Neural crest cell (in vitro differentiated cells): ENCODE measurements at regions not wholly inside any gene's neighbourhood (a gene's known extent, or its start where the extent isn't known, plus 50 kb on each side); places are given as distances from the start of the nearest gene placed in this dataset.

Experiments used
- DNase-seq: peaks from one replicate; pipeline ENCODE4 v3.0.0; 2021; ENCODE audit warnings: low read depth, mixed read lengths, low spot score
- H3K27ac Mint-ChIP-seq: one replicate; pipeline ENCODE4 v1.8.0; 2021; ENCODE audit warnings: mild to moderate bottlenecking, mixed read lengths; ENCODE audit not compliant: unreplicated experiment
- H3K27me3 Mint-ChIP-seq: 2 replicates; pipeline ENCODE4 v1.8.0; 2021; ENCODE audit warnings: low read depth, mild to moderate bottlenecking, mixed read lengths
- H3K36me3 Mint-ChIP-seq: 2 replicates; pipeline ENCODE4 v1.8.0; 2021; ENCODE audit warnings: low read depth, mild to moderate bottlenecking, mixed read lengths
- H3K4me1 Mint-ChIP-seq: 2 replicates; pipeline ENCODE4 v1.8.0; 2021; ENCODE audit warnings: mixed read lengths
- H3K4me3 Mint-ChIP-seq: one replicate; pipeline ENCODE4 v1.8.0; 2021; ENCODE audit warnings: mild to moderate bottlenecking, mixed read lengths
- H3K9me3 Mint-ChIP-seq: 2 replicates; pipeline ENCODE4 v1.8.0; 2021; ENCODE audit warnings: mixed read lengths
- TF ChIP-seq, protein P1 (sequence below): fragments of 200-600 bp; sonication (generic); conservative IDR thresholded peaks from 2 replicates; pipeline ENCODE4 v1.5.0; 2021; ENCODE audit warnings: antibody characterized with exemption, mild to moderate bottlenecking

DNA sequence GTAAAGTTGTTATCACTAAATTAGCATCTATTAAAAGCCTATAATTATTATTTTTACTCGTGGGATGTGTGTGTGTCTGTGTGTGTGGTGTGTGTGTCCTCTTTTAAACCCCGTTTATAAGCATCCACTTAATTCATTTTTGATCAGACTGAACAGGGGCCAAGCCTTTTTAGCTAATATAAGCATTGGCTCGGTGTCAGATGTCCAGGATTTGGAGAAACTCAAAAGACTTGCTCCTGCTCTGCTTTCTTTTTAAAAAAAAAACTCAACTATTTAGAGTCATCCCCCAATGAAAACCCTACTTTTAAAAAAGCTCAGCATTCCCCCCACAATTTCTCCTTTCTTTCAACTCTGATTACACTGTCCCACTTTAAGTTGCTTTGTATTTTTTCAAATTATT is 459.3 kb upstream of the MAF start:
- no peaks in the 10 kb centered on the region for H3K27me3 Mint-ChIP-seq
- no peak overlapping the region for H3K27ac Mint-ChIP-seq
- peaks cover 7% of the 10 kb centered on the region for H3K4me1 Mint-ChIP-seq
- TF ChIP-seq, protein P1, sequence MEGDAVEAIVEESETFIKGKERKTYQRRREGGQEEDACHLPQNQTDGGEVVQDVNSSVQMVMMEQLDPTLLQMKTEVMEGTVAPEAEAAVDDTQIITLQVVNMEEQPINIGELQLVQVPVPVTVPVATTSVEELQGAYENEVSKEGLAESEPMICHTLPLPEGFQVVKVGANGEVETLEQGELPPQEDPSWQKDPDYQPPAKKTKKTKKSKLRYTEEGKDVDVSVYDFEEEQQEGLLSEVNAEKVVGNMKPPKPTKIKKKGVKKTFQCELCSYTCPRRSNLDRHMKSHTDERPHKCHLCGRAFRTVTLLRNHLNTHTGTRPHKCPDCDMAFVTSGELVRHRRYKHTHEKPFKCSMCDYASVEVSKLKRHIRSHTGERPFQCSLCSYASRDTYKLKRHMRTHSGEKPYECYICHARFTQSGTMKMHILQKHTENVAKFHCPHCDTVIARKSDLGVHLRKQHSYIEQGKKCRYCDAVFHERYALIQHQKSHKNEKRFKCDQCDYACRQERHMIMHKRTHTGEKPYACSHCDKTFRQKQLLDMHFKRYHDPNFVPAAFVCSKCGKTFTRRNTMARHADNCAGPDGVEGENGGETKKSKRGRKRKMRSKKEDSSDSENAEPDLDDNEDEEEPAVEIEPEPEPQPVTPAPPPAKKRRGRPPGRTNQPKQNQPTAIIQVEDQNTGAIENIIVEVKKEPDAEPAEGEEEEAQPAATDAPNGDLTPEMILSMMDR, result no peak
- H3K4me3 Mint-ChIP-seq, result no peak overlapping the region
- H3K9me3 Mint-ChIP-seq, result peaks cover 7% of the 10 kb centered on the region
- no peak for DNase-seq
- H3K36me3 Mint-ChIP-seq, result no peaks in the 10 kb centered on the region

DNA sequence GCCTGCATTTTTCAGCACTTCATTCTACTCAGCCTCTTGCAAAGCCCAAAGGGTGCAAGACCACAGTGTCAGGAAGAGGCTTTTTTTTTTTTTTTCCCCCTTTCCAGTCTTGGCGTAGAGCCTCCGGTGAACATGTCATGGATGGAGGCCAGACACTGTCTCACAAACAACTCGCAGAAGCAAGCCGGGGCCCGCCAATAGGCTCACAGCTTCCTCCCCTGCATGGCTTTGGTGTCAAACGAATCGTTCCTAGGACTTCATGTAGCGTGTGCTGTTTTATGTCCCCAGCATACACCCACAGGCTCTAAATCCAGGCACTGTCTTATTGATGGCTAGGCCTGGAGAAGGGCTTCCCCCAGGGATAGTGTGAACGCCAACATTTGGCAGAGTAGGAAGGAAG is 457.7 kb upstream of the MAF start:
- no peak for DNase-seq
- Mint-ChIP-seq H3K4me3 (no peak overlapping the region), H3K27me3 (no peaks in the 10 kb centered on the region)

DNA sequence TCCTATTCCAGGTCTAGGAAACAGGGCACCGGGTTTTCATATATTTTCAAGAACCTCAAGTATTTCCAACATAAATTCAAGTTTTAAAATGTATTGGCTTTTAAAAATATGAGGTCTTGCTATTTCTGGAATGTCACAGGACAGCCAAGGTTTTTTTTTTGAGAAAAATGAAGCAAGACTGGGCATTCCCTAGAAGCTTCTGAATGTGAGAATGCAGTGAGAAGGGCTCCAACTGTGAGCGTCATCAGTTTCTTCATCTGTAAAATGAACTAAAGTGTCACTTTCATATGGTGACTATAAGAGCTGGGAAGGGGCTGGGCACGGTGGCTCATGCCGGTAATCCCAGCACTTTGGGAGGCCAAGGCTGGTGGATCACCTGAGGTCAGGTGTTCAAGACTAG is 455.8 kb upstream of the MAF start:
- peaks cover 3% of the 10 kb centered on the region for H3K9me3 Mint-ChIP-seq
- H3K4me1 Mint-ChIP-seq, result peaks cover 7% of the 10 kb centered on the region
- no peaks in the 10 kb centered on the region for H3K36me3 Mint-ChIP-seq
- H3K4me3 Mint-ChIP-seq, result no peak overlapping the region
- no peak overlapping the region for H3K27ac Mint-ChIP-seq
- TF ChIP-seq, protein P1, result no peak
- H3K27me3 Mint-ChIP-seq, result no peaks in the 10 kb centered on the region
- DNase-seq, result no peak

More for the DNA sequence above, 457.7 kb upstream of the MAF start:
- H3K9me3 Mint-ChIP-seq, result peaks cover 7% of the 10 kb centered on the region
- TF ChIP-seq, protein P1, result no peak
- peaks cover 7% of the 10 kb centered on the region for H3K4me1 Mint-ChIP-seq
- H3K36me3 Mint-ChIP-seq, result no peaks in the 10 kb centered on the region
- no peak overlapping the region for H3K27ac Mint-ChIP-seq

DNA sequence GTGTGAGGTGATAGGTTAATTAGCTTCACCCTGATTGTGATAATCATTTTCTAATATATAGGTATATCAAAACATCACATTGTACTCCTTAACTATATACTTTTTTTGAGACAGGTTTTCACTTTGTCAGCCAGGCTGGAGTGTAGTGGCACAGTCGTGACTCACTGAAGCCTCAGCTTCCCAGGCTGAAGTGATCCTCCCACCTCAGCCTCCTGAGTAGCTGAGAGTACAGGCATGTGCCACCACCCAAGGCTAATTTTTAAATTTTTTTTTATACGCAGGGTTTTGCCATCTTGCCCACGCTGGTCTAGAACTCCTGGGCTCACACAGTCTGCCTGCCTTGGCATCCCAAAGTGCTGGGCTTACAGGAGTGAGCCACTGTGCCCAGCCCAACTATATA is 455.3 kb upstream of the MAF start:
- H3K27me3 Mint-ChIP-seq, result no peaks in the 10 kb centered on the region
- TF ChIP-seq, protein P1, result no peak
- no peak overlapping the region for H3K4me3 Mint-ChIP-seq
- H3K4me1 Mint-ChIP-seq, result peaks cover 7% of the 10 kb centered on the region
- no peaks in the 10 kb centered on the region for H3K36me3 Mint-ChIP-seq
- H3K9me3 Mint-ChIP-seq, result peaks cover under 1% of the 10 kb centered on the region
- no peak overlapping the region for H3K27ac Mint-ChIP-seq
- DNase-seq, result no peak

DNA sequence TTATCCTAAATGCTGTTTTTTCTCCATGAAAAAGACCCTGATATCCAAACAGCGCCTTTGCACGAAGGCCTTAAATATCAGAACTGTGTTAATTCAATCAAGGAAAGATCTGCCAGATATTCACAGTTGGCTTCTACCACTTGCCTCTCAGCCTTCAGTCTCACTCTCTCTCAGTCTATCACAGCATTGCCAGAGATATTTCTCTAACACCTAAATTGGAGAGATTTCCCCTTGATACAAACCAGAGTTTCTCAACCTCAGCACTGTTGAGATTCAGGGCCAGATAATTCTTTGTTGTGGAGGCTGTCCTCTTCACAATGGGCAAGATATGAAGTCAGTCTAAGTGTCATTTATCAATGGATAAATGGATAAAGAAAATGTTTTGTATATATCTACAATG is 454.1 kb upstream of the MAF start:
- no peaks in the 10 kb centered on the region for H3K27me3 Mint-ChIP-seq
- H3K27ac Mint-ChIP-seq, result no peak overlapping the region
- TF ChIP-seq, protein P1, result no peak
- DNase-seq, result no peak
- H3K4me1 Mint-ChIP-seq, result peaks cover 7% of the 10 kb centered on the region
- H3K9me3 Mint-ChIP-seq, result no peaks in the 10 kb centered on the region
- H3K4me3 Mint-ChIP-seq, result no peak overlapping the region
- no peaks in the 10 kb centered on the region for H3K36me3 Mint-ChIP-seq

DNA sequence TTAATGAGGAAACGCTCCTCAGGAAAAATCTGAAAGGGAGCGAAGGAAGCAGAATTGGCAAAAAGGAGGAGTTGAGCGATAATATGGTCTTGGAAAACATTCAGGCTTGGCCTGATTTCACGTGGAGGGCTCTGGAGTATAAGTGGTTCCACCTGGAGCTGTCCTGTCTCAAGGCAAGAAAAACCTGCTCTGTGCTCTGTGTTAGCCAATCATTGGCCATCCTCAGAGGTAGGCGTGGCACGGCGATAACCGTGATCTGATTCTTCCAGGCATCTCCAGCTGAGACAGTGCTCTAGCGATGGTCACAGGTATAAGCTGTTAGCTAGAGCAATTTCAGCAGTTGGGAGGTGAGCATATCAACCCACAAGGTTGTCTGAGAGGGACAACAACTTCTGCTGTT is 450.5 kb upstream of the MAF start:
- Mint-ChIP-seq H3K27me3 (no peaks in the 10 kb centered on the region), H3K36me3 (no peaks in the 10 kb centered on the region), H3K27ac (no peak overlapping the region), H3K4me3 (no peak overlapping the region), H3K9me3 (no peaks in the 10 kb centered on the region), H3K4me1 (peaks cover 4% of the 10 kb centered on the region)
- TF ChIP-seq, protein P1, result no peak
- no peak for DNase-seq
